ENCODE measurements at regions not wholly inside any gene's neighbourhood (a gene's known extent, or its start where the extent isn't known, plus 50 kb on each side); places are given as distances from the start of the nearest gene placed in this dataset.
"Not testable (repeated sequence)": the region's sequence is repeated elsewhere in the genome, so short reads cannot be mapped to it uniquely, and the experiment has no call there.

- no peak for DNase-seq
- Histone ChIP-seq H3K36me3 (no peaks in the 10 kb centered on the region), H3K27ac (no peak overlapping the region), H3K4me1 (no peaks in the 10 kb centered on the region), H3K9me3 (peaks cover 6% of the 10 kb centered on the region in 2 donors), H3K27me3 (no peaks in the 10 kb centered on the region), H3K4me3 (no peak overlapping the region)
- intact Hi-C loops (cut with DNase I; ENCODE audit: low total_unique reads): no loop called here
- no peak for TF ChIP-seq POLR2A (IDR thresholded peaks at IDR 0.05)
- no peak for TF ChIP-seq EP300 (IDR thresholded peaks at IDR 0.05; ENCODE audit: low read depth)
- TF ChIP-seq POLR2AphosphoS5 (IDR thresholded peaks at IDR 0.05): no peak
- TF ChIP-seq CTCF (IDR thresholded peaks at IDR 0.05): no peak
- 90 to 95% methylated on average over 2 of the region's 2 CpGs for WGBS, 2 donors (ENCODE audit: low coverage in 1 of 2)
- in situ Hi-C loops (cut with MboI; ENCODE audit: low pct_ligation_motif_present in 1 of 4, low pct_unique_long_range_greater_than_20kb in 1 of 4, low sequenced_read_pairs in 3 of 4): no loop called here
Observed at GRCh38 chr6:121635355-121635754, 199.9 kb downstream of the GJA1 start.

- DNase-seq; H3K4me1 ChIP-seq; H3K27me3 ChIP-seq; H3K27ac ChIP-seq; intact Hi-C loops (cut with DNase I; ENCODE audit: low total_unique reads); H3K36me3 ChIP-seq; H3K9me3 ChIP-seq; H3K4me3 ChIP-seq; in situ Hi-C loops (cut with MboI; ENCODE audit: low pct_ligation_motif_present in 1 of 4, low pct_unique_long_range_greater_than_20kb in 1 of 4, low sequenced_read_pairs in 3 of 4): not testable (repeated sequence)
- 60 to 65% methylated on average over 2 of the region's 2 CpGs for WGBS, 2 donors (ENCODE audit: low coverage in 1 of 2)
Observed at GRCh38 chr6:121636217-121636616, 200.8 kb downstream of the GJA1 start.

- intact Hi-C loops (cut with DNase I; ENCODE audit: low total_unique reads): no loop called here
- TF ChIP-seq POLR2A (IDR thresholded peaks at IDR 0.05) (no peak), EP300 (IDR thresholded peaks at IDR 0.05; ENCODE audit: low read depth) (no peak), POLR2AphosphoS5 (IDR thresholded peaks at IDR 0.05) (no peak), CTCF (IDR thresholded peaks at IDR 0.05) (no peak)
Observed at GRCh38 chr6:121639021-121639420, 203.6 kb downstream of the GJA1 start.

DNA sequence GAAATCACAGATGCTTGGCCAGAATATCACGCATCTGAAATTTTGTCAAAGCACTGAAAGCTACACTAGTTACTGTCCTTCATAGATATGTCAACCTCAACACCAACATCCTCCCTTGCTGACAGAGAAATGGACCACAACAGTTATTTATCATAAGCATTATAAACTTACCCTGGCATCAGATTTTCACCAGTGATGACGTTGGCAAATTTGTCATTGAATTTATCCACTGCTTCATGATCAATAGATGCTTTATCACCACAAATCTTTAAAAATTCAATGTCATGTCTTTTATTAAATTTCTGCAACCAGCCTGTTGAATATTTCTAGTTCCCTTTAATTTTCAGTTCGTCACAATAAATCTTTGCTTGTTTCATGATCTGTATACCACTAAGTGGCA lies 205.7 kb downstream of the GJA1 start:
- intact Hi-C loops (cut with DNase I; ENCODE audit: low total_unique reads): no loop called here
- 59 to 72% methylated on average over 3 of the region's 3 CpGs for WGBS, 2 donors (ENCODE audit: low coverage in 1 of 2)
- no peaks in the 10 kb centered on the region for H3K9me3 ChIP-seq
- TF ChIP-seq POLR2AphosphoS5 (IDR thresholded peaks at IDR 0.05): no peak
- no peak for TF ChIP-seq EP300 (IDR thresholded peaks at IDR 0.05; ENCODE audit: low read depth)
- TF ChIP-seq CTCF (IDR thresholded peaks at IDR 0.05): no peak
- no peak for TF ChIP-seq POLR2A (IDR thresholded peaks at IDR 0.05)
- no peaks in the 10 kb centered on the region for H3K36me3 ChIP-seq
- no peak overlapping the region for H3K27ac ChIP-seq
- no peaks in the 10 kb centered on the region for H3K4me1 ChIP-seq
- in situ Hi-C loops (cut with MboI; ENCODE audit: low pct_ligation_motif_present in 1 of 4, low pct_unique_long_range_greater_than_20kb in 1 of 4, low sequenced_read_pairs in 3 of 4): no loop called here
- H3K4me3 ChIP-seq: no peak overlapping the region
- no peak for DNase-seq
- H3K27me3 ChIP-seq: no peaks in the 10 kb centered on the region

More at GRCh38 chr6:121639021-121639420, 203.6 kb downstream of the GJA1 start:
- Histone ChIP-seq H3K4me3 (no peak overlapping the region), H3K9me3 (no peaks in the 10 kb centered on the region), H3K4me1 (no peaks in the 10 kb centered on the region), H3K27ac (no peak overlapping the region), H3K36me3 (no peaks in the 10 kb centered on the region), H3K27me3 (no peaks in the 10 kb centered on the region)
- DNase-seq: no peak
- 71 to 90% methylated on average over 2 of the region's 2 CpGs for WGBS, 2 donors (ENCODE audit: low coverage in 1 of 2)
- in situ Hi-C loops (cut with MboI; ENCODE audit: low pct_ligation_motif_present in 1 of 4, low pct_unique_long_range_greater_than_20kb in 1 of 4, low sequenced_read_pairs in 3 of 4): no loop called here

- 53 to 74% methylated on average over 1 of the region's 1 CpG for WGBS, 2 donors (ENCODE audit: low coverage in 1 of 2)
- intact Hi-C loops (cut with DNase I; ENCODE audit: low total_unique reads) (no loop called here), in situ Hi-C loops (cut with MboI; ENCODE audit: low pct_ligation_motif_present in 1 of 4, low pct_unique_long_range_greater_than_20kb in 1 of 4, low sequenced_read_pairs in 3 of 4) (no loop called here)
- no peaks in the 10 kb centered on the region for H3K9me3 ChIP-seq
- H3K4me1 ChIP-seq: no peaks in the 10 kb centered on the region
- H3K27ac ChIP-seq: no peak overlapping the region
- no peak overlapping the region for H3K4me3 ChIP-seq
- no peak for DNase-seq
- no peaks in the 10 kb centered on the region for H3K27me3 ChIP-seq
- H3K36me3 ChIP-seq: no peaks in the 10 kb centered on the region
- no peak for TF ChIP-seq EP300 (IDR thresholded peaks at IDR 0.05; ENCODE audit: low read depth)
- TF ChIP-seq POLR2A (IDR thresholded peaks at IDR 0.05): no peak
- TF ChIP-seq POLR2AphosphoS5 (IDR thresholded peaks at IDR 0.05): no peak
- no peak for TF ChIP-seq CTCF (IDR thresholded peaks at IDR 0.05)
Observed at GRCh38 chr6:121645100-121645745, 209.8 kb downstream of the GJA1 start.

Data from transverse colon (tissue), 4 donors.